ENCODE measurements at regions not wholly inside any gene's neighbourhood (a gene's known extent, or its start where the extent isn't known, plus 50 kb on each side); places are given as distances from the start of the nearest gene placed in this dataset.

- TF ChIP-seq ZNF132 (tag by site-specific recombination; IDR thresholded peaks at IDR 0.05; ENCODE audit: borderline replicate concordance) (no peak), ZNF157 (tag by site-specific recombination; IDR thresholded peaks at IDR 0.05) (no peak), ZSCAN5A (tag by site-specific recombination; IDR thresholded peaks at IDR 0.05) (no peak), ZNF16 (tag by site-specific recombination; IDR thresholded peaks at IDR 0.05; ENCODE audit: low read depth) (no peak), ZNF449 (tag by site-specific recombination; IDR thresholded peaks at IDR 0.05) (peak; percentile 40; the same call in 1 of the 2 replicates), KLF8 (tag by site-specific recombination; IDR thresholded peaks at IDR 0.05) (peak; percentile 72; the same call in 1 of the 2 replicates), ZBTB17 (tag by site-specific recombination; IDR thresholded peaks at IDR 0.05) (peak; percentile 82; the same call in 1 of the 2 replicates), ZNF513 (tag by site-specific recombination; IDR thresholded peaks at IDR 0.05) (no peak), ZNF37A (tag by site-specific recombination; IDR thresholded peaks at IDR 0.05) (no peak), ZBTB44 (tag by site-specific recombination; IDR thresholded peaks at IDR 0.05) (peak; percentile 80), ZSCAN23 (tag by site-specific recombination; IDR thresholded peaks at IDR 0.05) (no peak; the same call in 1 of the 2 replicates), RBAK (tag by site-specific recombination; IDR thresholded peaks at IDR 0.05) (no peak), ZNF133 (tag by site-specific recombination; IDR thresholded peaks at IDR 0.05) (no peak), TCF7L2 (IDR thresholded peaks at IDR 0.05; ENCODE audit: borderline replicate concordance, low read depth, low read length) (no peak), ZNF416 (tag by site-specific recombination; IDR thresholded peaks at IDR 0.05) (no peak), FEZF1 (tag by site-specific recombination; IDR thresholded peaks at IDR 0.05) (no peak), ZNF280C (tag by site-specific recombination; IDR thresholded peaks at IDR 0.05) (no peak)
- TF ChIP-seq, protein P1, sequence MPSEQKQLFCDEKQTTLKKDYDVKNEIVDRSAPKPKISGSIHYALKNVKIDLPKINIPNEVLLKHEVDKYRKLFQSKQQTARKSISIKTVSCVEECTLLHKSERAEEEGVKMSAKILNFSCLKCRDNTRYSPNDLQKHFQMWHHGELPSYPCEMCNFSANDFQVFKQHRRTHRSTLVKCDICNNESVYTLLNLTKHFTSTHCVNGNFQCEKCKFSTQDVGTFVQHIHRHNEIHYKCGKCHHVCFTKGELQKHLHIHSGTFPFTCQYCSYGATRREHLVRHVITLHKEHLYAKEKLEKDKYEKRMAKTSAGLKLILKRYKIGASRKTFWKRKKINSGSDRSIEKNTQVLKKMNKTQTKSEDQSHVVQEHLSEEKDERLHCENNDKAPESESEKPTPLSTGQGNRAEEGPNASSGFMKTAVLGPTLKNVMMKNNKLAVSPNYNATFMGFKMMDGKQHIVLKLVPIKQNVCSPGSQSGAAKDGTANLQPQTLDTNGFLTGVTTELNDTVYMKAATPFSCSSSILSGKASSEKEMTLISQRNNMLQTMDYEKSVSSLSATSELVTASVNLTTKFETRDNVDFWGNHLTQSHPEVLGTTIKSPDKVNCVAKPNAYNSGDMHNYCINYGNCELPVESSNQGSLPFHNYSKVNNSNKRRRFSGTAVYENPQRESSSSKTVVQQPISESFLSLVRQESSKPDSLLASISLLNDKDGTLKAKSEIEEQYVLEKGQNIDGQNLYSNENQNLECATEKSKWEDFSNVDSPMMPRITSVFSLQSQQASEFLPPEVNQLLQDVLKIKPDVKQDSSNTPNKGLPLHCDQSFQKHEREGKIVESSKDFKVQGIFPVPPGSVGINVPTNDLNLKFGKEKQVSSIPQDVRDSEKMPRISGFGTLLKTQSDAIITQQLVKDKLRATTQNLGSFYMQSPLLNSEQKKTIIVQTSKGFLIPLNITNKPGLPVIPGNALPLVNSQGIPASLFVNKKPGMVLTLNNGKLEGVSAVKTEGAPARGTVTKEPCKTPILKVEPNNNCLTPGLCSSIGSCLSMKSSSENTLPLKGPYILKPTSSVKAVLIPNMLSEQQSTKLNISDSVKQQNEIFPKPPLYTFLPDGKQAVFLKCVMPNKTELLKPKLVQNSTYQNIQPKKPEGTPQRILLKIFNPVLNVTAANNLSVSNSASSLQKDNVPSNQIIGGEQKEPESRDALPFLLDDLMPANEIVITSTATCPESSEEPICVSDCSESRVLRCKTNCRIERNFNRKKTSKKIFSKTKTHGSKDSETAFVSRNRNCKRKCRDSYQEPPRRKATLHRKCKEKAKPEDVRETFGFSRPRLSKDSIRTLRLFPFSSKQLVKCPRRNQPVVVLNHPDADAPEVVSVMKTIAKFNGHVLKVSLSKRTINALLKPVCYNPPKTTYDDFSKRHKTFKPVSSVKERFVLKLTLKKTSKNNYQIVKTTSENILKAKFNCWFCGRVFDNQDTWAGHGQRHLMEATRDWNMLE (tag by site-specific recombination; conservative IDR thresholded peaks at IDR 0.05; ENCODE audit: low read depth), result no peak
- TF ChIP-seq, protein P2, sequence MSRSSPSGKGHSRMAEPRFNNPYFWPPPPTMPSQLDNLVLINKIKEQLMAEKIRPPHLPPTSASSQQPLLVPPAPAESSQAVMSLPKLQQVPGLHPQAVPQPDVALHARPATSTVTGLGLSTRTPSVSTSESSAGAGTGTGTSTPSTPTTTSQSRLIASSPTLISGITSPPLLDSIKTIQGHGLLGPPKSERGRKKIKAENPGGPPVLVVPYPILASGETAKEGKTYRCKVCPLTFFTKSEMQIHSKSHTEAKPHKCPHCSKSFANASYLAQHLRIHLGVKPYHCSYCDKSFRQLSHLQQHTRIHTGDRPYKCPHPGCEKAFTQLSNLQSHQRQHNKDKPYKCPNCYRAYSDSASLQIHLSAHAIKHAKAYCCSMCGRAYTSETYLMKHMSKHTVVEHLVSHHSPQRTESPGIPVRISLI (tag by site-specific recombination; IDR thresholded peaks at IDR 0.05), result peak; percentile 73; the same call in 1 of the 2 replicates
- TF ChIP-seq, protein P3, sequence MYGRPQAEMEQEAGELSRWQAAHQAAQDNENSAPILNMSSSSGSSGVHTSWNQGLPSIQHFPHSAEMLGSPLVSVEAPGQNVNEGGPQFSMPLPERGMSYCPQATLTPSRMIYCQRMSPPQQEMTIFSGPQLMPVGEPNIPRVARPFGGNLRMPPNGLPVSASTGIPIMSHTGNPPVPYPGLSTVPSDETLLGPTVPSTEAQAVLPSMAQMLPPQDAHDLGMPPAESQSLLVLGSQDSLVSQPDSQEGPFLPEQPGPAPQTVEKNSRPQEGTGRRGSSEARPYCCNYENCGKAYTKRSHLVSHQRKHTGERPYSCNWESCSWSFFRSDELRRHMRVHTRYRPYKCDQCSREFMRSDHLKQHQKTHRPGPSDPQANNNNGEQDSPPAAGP (tag by site-specific recombination; IDR thresholded peaks at IDR 0.05), result peak; percentile 64
These were observed 59.0 kb upstream of the ACOT11 start (continued) for GRCh38 chr1:54488779-54489626.

Measured in HEK293 (cell line).